ENCODE measurements at regions not wholly inside any gene's neighbourhood (a gene's known extent, or its start where the extent isn't known, plus 50 kb on each side); places are given as distances from the start of the nearest gene placed in this dataset.

GRCh38 chr20:4578375-4578774 is 107.9 kb upstream of the PRNP start:
- TF ChIP-seq CTCF (IDR thresholded peaks at IDR 0.05) (no peak), POLR2A (IDR thresholded peaks at IDR 0.05) (no peak)

Measured in uterus (tissue), 2 donors.